ENCODE measurements at regions not wholly inside any gene's neighbourhood (a gene's known extent, or its start where the extent isn't known, plus 50 kb on each side); places are given as distances from the start of the nearest gene placed in this dataset.

GRCh38 chr11:110829873-110830272, 117.6 kb upstream of the ARHGAP20 start:
- ChIA-PET SMC1A (ENCODE audit: uncharacterized antibody, unreplicated experiment) (no interaction called here), RAD21 (ENCODE audit: unreplicated experiment) (no interaction called here), CTCF (no interaction called here), POLR2A (no interaction called here)
- no peak for TF ChIP-seq SMC3 (IDR thresholded peaks at IDR 0.05; ENCODE audit: borderline replicate concordance, low read length)
- no peak for DNase-seq (ENCODE audit: low read depth, low spot score)
- Histone ChIP-seq H3K36me3 (ENCODE audit: control insufficient read depth in 2 of 2, insufficient read depth in 2 of 2, low read length in 1 of 2) (no peaks in the 10 kb centered on the region), H4K20me1 (ENCODE audit: control insufficient read depth, insufficient read depth) (no peaks in the 10 kb centered on the region), H3K4me2 (ENCODE audit: control insufficient read depth, insufficient read depth) (no peak overlapping the region), H3K9me3 (replicated peaks; ENCODE audit: control insufficient read depth, insufficient read depth, low read length) (no peaks in the 10 kb centered on the region), H3K79me2 (ENCODE audit: control insufficient read depth, insufficient read depth, low read length) (no peaks in the 10 kb centered on the region), H3K27me3 (replicated peaks in 1 of 2; ENCODE audit: control insufficient read depth in 2 of 2, insufficient read depth in 2 of 2, low read length in 1 of 2) (no peaks in the 10 kb centered on the region; a peak in 1 of 4 replicates), H3K27ac (ENCODE audit: control insufficient read depth, insufficient read depth) (no peak overlapping the region), H3K4me3 (no peak overlapping the region), H3K9ac (ENCODE audit: control insufficient read depth, insufficient read depth, low read length) (no peak overlapping the region), H3K4me1 (ENCODE audit: control insufficient read depth, insufficient read depth, low read length) (no peaks in the 10 kb centered on the region), H2AFZ (ENCODE audit: control insufficient read depth, low read depth, low read length) (no peak overlapping the region)
- no TSS peak for BruUV-seq (replicated peaks)
- intact Hi-C loops (cut with micrococcal nuclease; ENCODE audit: unreplicated experiment), result no loop called here
- FAIRE-seq, result no peak
- no peak for ATAC-seq
- in situ Hi-C loops (cut with MboI), result no loop called here

GRCh38 chr11:110828086-110828485, 115.8 kb upstream of the ARHGAP20 start:
- POLR2A ChIA-PET, result no interaction called here
- FAIRE-seq, result no peak
- CTCF ChIA-PET, result no interaction called here
- TF ChIP-seq, protein P1, sequence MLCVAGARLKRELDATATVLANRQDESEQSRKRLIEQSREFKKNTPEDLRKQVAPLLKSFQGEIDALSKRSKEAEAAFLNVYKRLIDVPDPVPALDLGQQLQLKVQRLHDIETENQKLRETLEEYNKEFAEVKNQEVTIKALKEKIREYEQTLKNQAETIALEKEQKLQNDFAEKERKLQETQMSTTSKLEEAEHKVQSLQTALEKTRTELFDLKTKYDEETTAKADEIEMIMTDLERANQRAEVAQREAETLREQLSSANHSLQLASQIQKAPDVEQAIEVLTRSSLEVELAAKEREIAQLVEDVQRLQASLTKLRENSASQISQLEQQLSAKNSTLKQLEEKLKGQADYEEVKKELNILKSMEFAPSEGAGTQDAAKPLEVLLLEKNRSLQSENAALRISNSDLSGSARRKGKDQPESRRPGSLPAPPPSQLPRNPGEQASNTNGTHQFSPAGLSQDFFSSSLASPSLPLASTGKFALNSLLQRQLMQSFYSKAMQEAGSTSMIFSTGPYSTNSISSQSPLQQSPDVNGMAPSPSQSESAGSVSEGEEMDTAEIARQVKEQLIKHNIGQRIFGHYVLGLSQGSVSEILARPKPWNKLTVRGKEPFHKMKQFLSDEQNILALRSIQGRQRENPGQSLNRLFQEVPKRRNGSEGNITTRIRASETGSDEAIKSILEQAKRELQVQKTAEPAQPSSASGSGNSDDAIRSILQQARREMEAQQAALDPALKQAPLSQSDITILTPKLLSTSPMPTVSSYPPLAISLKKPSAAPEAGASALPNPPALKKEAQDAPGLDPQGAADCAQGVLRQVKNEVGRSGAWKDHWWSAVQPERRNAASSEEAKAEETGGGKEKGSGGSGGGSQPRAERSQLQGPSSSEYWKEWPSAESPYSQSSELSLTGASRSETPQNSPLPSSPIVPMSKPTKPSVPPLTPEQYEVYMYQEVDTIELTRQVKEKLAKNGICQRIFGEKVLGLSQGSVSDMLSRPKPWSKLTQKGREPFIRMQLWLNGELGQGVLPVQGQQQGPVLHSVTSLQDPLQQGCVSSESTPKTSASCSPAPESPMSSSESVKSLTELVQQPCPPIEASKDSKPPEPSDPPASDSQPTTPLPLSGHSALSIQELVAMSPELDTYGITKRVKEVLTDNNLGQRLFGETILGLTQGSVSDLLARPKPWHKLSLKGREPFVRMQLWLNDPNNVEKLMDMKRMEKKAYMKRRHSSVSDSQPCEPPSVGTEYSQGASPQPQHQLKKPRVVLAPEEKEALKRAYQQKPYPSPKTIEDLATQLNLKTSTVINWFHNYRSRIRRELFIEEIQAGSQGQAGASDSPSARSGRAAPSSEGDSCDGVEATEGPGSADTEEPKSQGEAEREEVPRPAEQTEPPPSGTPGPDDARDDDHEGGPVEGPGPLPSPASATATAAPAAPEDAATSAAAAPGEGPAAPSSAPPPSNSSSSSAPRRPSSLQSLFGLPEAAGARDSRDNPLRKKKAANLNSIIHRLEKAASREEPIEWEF (IDR thresholded peaks at IDR 0.05; ENCODE audit: insufficient replicate concordance, low read depth, low read length), result no peak
- no peak for TF ChIP-seq PKNOX1 (IDR thresholded peaks at IDR 0.05)
- TF ChIP-seq FOS (IDR thresholded peaks at IDR 0.05; ENCODE audit: borderline replicate concordance, extremely low read depth, insufficient read length), result no peak
- no peak for TF ChIP-seq TARDBP (IDR thresholded peaks at IDR 0.05; ENCODE audit: borderline replicate concordance)
- no peak for TF ChIP-seq BCL11A (IDR thresholded peaks at IDR 0.05; ENCODE audit: low read depth, low read length)
- TF ChIP-seq, protein P2, sequence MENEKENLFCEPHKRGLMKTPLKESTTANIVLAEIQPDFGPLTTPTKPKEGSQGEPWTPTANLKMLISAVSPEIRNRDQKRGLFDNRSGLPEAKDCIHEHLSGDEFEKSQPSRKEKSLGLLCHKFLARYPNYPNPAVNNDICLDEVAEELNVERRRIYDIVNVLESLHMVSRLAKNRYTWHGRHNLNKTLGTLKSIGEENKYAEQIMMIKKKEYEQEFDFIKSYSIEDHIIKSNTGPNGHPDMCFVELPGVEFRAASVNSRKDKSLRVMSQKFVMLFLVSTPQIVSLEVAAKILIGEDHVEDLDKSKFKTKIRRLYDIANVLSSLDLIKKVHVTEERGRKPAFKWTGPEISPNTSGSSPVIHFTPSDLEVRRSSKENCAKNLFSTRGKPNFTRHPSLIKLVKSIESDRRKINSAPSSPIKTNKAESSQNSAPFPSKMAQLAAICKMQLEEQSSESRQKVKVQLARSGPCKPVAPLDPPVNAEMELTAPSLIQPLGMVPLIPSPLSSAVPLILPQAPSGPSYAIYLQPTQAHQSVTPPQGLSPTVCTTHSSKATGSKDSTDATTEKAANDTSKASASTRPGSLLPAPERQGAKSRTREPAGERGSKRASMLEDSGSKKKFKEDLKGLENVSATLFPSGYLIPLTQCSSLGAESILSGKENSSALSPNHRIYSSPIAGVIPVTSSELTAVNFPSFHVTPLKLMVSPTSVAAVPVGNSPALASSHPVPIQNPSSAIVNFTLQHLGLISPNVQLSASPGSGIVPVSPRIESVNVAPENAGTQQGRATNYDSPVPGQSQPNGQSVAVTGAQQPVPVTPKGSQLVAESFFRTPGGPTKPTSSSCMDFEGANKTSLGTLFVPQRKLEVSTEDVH (IDR thresholded peaks at IDR 0.05; ENCODE audit: low read depth, partially characterized antibody), result no peak
- TF ChIP-seq SUPT20H (IDR thresholded peaks at IDR 0.05; ENCODE audit: borderline replicate concordance, control insufficient read depth, low read depth, low read length), result no peak
- no peak for TF ChIP-seq PML (IDR thresholded peaks at IDR 0.05; ENCODE audit: low read length)
- no peak for TF ChIP-seq EGR1 (IDR thresholded peaks at IDR 0.05; ENCODE audit: borderline replicate concordance in 1 of 2, low read depth in 2 of 2, low read length in 2 of 2)

More at GRCh38 chr11:110828086-110828485, 115.8 kb upstream of the ARHGAP20 start:
- no TSS peak for BruUV-seq (replicated peaks)
- no peak overlapping the region for H3K4me3 ChIP-seq
- no peak for DNase-seq (ENCODE audit: low read depth, low spot score)
- no peaks in the 10 kb centered on the region for H4K20me1 ChIP-seq (ENCODE audit: control insufficient read depth, insufficient read depth)
- no peaks in the 10 kb centered on the region; a peak in 1 of 4 replicates for H3K27me3 ChIP-seq (replicated peaks in 1 of 2; ENCODE audit: control insufficient read depth in 2 of 2, insufficient read depth in 2 of 2, low read length in 1 of 2)
- no peaks in the 10 kb centered on the region for H3K79me2 ChIP-seq (ENCODE audit: control insufficient read depth, insufficient read depth, low read length)
- ChIA-PET SMC1A (ENCODE audit: uncharacterized antibody, unreplicated experiment) (no interaction called here), RAD21 (ENCODE audit: unreplicated experiment) (no interaction called here)
- H3K9me3 ChIP-seq (replicated peaks; ENCODE audit: control insufficient read depth, insufficient read depth, low read length), result no peaks in the 10 kb centered on the region
- no peak for ATAC-seq
- H3K9ac ChIP-seq (ENCODE audit: control insufficient read depth, insufficient read depth, low read length), result no peak overlapping the region
- in situ Hi-C loops (cut with MboI) (no loop called here), intact Hi-C loops (cut with micrococcal nuclease; ENCODE audit: unreplicated experiment) (no loop called here)
- no peak overlapping the region for H3K4me2 ChIP-seq (ENCODE audit: control insufficient read depth, insufficient read depth)
- H2AFZ ChIP-seq (ENCODE audit: control insufficient read depth, low read depth, low read length), result no peak overlapping the region
- no peaks in the 10 kb centered on the region for H3K4me1 ChIP-seq (ENCODE audit: control insufficient read depth, insufficient read depth, low read length)
- 0% methylated on average over 1 of the region's 1 CpG for WGBS (ENCODE audit: insufficient coverage, insufficient replicate concordance, low lambda C conversion rate, missing lambda C conversion rate)
- H3K36me3 ChIP-seq (ENCODE audit: control insufficient read depth in 2 of 2, insufficient read depth in 2 of 2, low read length in 1 of 2), result no peaks in the 10 kb centered on the region
- no peak overlapping the region for H3K27ac ChIP-seq (ENCODE audit: control insufficient read depth, insufficient read depth)

Data from GM12878 (cell line).